ENCODE measurements at regions not wholly inside any gene's neighbourhood (a gene's known extent, or its start where the extent isn't known, plus 50 kb on each side); places are given as distances from the start of the nearest gene placed in this dataset.
A peak's percentile ranks its signal among the peaks of the same experiment; 100 is the strongest.
"Not testable (repeated sequence)": the region's sequence is repeated elsewhere in the genome, so short reads cannot be mapped to it uniquely, and the experiment has no call there.

DNA sequence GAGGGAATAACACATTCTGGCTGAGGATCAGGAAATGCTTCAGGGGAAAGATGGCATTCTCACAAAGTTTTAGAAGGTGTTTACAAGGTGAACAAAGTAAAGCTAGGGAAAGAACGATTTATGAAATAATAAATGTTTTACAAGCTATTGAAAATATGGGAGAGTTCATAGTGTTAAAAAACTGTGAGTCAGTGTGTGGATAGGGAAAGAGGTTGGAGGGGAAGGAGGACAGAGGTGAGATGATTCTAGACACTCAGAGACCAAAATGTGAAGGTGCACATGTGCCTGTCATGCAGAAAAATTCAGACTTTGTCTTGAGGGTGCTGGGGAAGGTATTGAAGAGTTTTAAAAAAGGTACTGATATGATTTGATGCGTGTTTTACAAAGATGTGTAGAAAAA, 476.1 kb downstream of the TDRD3 start:
- no peak for DNase-seq

DNA sequence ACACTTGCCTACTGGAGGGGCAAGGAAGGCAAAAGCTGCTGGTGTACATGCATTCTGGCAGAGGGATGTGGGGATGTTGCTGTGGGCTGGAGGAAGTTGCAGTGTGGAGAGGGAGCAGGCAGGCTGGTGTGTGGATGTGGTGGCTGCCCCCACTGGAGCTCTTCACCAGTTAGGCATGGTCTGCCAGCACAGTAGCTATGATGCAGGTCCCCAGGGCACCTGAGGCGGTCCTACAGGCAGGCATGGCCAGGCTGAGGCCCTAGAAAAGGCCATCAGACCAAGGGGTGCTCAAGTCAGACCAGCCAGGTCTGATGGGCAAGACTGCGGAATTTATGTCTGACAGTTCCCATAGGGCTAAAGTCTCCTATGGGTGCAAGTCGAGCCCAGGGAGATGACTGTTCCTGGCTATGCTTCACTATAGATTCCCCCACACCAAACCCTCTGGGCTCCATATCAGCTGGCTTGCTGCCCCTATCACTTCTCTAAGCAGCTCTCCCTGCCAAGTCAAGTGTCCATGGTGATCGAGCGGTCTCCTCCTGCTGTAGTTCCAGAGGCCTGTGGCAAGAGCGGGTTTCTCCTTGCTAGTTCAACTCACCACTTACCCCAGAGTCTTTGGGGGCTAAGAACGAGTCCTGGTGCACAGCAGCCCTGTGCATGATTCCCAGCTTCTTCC, 473.1 kb downstream of the TDRD3 start:
- no peak for DNase-seq

DNA sequence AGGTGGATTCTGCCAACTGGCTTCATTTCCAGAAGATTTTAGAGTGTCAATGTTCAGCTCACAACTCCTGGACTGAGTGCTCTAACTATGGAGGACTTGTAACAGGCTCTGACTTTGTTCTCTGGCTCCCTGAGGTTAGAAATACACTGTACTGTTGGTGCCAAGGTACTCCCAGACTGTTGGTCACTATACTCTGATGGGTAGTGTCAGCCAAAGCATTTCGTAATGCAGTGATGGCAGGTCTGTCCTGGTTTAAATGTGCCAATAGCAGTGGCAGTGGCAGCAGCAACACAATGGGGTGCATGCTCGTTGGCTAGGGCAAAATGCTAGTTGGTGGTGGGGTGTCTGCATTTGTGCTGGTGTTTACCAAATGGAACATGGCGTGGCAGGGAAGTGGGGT, 472.2 kb downstream of the TDRD3 start:
- DNase-seq, result no peak

DNA sequence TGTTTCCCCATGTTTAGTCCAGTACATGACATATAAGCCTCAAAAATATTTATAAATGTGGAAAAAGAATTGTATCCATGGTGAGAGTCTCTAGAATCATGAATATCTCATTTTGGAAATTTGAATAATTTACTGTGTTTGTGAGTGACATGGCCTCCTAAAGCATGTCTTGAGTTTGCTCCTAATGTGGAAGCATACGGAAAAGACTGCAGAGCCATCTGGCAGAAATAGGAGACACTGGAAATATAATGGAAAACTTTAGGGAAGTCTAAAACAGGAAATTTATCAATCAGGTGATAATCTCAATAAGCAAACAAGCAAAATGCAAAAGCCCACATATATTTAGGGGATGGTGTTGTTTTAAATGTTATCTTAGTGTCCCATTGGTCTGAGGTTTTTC, 465.0 kb downstream of the TDRD3 start:
- DNase-seq, result no peak

DNA sequence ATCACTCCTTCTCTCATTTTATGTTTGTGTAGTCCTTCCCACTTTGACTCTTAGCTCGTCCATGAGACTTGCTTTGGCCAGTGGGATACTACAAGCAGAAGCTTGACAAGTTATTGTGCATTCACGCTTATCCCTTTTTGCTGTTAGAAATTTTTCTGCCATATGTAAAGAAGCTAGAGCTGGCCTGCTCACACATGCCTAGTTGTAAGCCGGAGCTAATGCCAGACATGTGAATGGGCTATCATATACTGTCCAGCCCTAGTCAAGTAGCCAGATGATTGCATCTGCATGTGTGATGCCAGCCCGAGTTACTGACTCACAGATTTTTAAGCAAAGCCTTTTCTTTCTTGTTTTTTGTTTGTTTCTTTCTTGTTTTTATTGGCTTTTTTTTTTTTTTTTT, 460.7 kb downstream of the TDRD3 start:
- no peak for DNase-seq

DNA sequence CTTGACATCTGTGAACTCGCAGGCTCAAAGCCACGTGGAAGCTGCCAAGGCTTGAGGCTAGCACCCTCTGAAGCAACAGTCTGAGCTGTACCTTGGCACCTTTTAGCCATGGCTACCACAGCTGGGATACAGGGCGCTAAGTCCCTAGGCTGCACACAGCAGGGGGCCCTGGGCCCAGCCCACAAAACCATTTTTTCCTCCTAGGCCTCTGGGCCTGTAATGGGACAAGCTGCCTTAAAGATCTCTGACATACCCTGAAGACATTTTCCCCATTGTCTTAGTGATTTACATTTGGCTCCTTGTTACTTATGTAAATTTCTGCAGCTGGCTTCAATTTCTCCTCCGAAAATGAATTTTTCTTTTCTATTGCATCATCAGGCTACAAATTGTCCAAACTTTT, 455.9 kb downstream of the TDRD3 start:
- no peak for DNase-seq

DNA sequence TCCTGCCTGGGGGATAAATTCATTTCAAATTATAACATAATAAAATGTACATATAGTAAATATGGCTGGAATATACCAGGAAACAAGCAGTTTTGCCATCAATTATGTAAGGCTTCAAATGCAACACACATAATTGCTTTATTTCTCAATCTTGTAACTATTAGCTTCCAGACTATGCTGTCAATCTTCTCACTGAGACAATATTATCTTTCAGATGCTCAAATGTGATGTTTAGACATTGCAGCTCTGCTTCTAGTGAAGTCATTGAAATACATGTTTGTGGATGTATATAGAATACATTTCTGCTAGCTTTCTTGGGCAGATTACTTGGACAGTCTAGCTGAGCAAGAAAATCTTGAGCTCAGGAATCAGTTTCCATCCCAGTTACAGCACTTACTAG, 454.4 kb downstream of the TDRD3 start:
- DNase-seq, result no peak

DNA sequence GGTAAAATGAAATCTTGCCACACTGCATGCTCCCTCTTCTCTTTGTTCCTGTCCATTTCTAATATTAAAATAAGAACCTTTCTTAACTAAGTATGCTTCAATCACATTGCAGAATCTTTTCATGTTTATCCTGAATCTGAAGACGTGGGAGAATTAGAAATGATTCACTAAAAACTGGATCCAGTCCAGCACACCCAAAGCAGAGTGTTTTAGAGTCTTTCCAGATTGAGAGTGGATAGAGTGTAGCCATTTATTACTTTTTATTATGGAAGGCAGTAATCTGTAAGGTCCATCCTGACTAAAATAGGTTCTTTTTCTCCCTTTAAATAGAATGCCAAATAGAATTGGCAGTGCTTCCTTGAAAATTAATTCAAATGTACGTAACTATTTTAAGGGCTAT, 453.5 kb downstream of the TDRD3 start:
- DNase-seq, result no peak

DNA sequence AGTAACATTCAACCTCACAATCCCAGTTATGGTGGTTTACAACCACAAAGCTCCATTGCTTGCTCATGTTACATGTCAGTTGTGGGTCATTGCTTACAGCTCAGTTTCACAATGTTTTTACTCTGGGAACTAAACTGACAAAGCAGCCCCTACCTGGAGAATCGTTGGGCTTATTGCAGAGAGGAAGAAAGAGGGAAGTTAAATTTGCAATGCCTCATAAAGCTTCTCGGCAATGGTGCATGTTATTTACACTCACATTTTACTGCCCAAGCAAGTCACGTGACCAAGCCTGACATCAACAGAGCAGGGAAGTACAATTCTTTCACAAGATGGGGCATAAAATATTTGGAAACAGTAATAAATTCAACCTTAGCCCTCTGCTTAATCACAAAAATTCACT, 441.6 kb downstream of the TDRD3 start:
- peak; percentile 31 to 33 for DNase-seq

DNA sequence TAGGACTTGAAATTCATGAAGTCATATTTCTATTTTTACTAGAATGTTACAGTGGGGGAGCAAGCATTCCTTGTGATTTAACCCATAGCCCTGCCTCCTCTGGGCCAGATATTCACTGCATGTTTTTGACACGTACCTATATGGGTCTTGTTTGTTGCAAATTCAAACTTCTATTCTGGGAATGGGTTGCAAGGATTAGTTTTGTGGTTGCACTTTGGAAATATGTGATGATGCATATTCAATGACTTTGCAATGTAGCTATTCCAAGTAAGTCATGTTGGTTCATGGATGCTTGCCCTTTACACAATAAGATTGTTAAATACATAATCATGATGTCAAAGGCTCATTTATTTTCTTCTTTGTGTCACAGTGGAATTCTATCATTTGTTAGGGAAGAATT, 440.8 kb downstream of the TDRD3 start:
- no peak for DNase-seq

DNA sequence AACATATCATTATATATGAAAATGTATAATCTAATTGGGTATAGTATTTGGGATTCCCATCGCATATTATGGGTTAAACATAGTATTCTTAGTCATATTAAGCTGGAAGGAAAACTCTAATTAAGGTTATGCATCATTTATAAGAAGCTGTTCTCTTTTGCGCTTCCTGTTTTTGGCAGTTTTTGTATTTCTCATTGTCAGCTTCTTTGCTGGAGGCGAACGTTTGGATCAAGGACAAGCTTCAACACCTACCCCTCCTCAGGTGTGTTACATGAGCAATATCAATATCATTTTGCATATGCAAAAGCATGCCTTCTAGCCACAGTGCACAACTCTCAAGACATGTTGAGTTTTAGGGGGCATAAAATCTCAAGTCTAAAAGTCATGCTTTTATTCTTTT, 439.8 kb downstream of the TDRD3 start:
- DNase-seq, result no peak

DNA sequence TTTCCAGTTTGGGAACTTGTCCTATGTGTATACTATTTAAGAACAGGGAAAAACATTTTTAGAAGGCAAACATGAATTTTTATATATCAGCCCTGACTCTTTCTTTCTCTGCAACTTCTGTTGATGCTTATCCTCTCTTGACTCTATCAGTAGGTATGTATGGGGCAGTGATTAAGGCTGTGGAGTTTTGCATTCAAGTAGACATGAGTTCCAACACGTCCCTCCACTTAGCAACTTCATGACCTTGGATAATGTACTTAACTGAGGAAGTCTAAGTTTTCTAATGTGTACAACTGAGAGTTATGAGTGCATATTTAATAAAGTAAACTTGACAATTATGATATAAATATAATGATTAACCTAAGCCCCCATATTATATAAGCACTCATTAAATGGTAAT, 414.6 kb downstream of the TDRD3 start:
- no peak for DNase-seq

DNA sequence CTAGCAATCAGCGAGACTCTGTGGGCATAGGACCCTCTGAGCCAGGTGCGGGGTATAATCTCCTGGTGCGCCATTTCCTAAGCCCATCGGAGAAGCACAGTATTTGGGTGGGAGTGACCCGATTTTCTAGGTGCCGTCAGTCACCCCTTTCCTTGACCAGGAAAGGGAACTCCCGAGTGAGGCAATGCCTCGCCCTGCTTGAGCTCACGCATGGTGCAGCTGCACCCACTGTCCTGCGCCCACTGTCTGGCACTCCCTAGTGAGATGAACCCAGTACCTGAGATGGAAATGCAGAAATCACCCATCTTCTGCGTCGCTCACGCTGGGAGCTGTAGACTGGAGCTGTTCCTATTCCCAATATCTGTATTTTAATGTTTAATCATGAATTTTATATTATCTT, 408.6 kb downstream of the TDRD3 start:
- DNase-seq, result not testable (repeated sequence)

DNA sequence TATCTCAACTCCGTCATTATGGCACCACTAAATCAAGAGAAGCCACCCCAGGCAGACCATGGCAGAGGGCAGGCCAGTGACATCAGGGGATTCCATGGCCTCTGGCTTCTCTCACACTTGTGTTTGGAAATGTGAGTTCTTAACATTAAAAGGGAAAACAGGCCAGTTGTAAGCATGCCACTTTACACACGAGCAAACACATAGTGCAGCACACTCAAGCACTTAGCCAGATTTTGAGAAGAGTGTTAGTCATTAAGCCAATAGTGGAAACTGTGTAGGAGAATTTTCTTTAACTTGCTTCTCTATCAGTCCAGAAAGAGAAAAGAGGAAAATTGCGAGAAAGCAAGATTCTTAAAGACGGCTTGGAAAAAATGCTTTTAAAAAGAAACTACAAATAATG, 401.5 kb downstream of the TDRD3 start:
- no peak for DNase-seq

DNA sequence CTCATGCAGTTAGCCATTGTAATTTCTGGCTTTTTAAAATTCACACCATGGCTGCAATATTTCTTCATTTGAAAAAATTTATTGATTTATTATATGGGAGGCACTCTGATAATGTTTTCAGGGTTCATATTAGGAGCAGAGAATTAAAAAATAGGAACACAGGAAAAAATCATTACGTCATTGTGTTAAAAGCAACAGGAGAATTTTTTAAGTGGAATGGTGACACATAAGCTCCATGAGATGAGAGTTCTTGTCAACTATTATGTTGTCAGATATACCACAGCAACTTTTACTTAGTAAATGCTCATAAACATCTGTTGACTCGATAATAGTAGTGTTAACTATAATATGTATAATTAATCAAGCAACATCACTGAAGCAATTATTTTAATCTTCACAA, 400.1 kb downstream of the TDRD3 start:
- DNase-seq, result no peak

DNA sequence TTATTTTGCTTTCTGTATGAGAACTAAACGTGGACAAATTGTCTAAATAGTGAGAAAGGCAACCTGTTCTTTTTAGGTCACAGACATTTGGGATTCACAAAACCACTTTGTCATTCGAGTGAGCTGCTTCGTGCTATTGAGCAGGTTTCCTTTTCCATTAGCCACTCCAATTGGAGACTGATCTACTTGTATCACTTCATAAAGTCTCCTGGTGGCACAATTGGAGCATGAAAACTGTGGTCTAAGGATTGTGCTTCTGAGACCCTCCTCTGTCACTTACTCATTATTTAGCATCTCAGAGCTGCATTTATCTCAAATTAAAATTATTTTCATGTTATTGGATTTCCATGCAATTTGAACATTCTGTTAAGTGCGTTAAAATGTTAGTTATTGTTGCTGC, 397.7 kb downstream of the TDRD3 start:
- no peak for DNase-seq

DNA sequence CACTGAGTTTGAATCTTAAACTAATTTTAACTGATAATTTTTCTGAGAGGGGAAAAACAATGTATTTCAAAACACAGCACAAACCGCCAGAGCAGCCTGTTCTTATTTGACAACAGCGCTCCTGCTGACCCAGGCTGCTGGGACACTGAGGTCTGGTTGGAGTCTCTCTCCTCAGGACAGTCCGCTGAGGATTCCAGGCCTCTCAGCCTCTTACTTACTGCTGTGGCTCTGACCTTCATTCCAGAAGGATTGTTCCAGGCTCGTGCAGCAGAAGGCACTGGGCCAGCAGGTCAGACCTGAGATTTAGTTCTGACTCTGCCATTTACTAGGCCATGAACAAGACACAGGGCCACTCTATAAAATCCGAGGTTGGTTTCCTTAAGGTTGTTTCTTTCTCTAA, 393.6 kb downstream of the TDRD3 start:
- DNase-seq, result no peak

DNA sequence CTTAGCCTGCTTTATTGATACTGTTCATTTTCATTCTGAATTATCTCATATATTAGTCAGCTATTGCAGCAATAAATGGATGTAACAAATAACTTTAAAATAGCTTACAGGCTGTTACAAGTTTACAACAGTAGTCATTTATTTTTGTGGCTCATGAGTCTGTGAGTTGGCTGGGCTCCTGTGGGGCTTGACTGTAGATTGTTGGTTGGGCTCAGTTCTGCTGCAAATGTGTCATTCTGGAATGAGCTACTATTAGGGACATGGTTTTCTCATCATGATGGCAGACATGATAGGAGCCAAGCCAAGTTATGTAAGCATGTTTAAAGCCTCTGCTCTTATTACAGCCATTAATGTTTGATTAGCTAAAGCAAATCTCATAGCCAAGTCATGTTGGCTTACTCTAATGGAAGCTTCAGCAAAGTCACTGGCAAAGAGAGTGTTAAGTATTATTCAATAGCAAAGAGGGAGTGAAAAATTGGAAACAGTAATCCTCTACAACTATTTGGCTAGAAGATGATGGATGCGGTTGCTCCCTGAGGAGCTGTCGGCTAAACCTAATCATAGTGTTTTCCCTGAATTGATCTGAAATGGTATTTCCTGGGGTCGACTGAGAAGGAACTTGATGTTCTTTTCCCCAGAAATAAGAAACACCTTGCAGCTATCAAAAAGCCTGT, 391.3 kb downstream of the TDRD3 start:
- DNase-seq, result no peak

DNA sequence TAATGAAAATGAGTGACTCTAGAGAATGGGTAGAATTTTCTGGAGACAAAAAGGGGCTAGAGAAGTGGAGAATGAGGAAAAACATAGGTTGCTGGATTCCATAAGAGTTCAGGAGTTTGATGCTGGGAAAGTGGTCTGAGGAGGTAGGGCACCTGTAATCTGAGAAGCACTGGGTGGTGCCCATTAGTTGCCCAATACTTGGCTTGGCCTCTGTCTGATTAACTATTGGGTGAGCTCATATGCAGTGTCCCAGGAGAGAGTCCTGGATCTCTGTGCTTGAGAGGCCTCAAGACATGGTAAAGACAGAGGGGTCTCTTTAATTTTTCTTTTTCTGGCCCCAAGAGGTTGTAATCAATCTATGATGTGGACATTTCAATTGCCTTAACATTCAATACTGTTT, 390.1 kb downstream of the TDRD3 start:
- DNase-seq, result no peak

DNA sequence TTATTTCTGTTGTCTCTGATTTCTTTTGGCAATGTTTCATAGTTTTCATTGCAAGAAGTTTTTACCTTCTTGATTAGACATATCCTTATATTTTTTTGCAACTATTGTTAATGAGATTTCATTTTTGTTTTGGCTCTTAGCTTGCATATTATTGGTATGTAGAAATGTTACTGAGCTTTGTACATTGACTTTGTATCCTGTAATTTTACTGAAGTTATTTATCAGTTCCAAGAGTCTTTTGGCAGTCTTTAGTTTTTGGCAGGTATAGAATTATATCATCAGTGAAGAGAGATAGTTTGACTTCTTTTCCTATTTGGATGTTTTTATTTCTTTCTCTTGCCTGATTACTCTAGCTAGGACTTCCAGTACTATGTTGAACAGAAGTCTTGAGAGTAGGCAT, 375.7 kb downstream of the TDRD3 start:
- DNase-seq, result no peak

DNA sequence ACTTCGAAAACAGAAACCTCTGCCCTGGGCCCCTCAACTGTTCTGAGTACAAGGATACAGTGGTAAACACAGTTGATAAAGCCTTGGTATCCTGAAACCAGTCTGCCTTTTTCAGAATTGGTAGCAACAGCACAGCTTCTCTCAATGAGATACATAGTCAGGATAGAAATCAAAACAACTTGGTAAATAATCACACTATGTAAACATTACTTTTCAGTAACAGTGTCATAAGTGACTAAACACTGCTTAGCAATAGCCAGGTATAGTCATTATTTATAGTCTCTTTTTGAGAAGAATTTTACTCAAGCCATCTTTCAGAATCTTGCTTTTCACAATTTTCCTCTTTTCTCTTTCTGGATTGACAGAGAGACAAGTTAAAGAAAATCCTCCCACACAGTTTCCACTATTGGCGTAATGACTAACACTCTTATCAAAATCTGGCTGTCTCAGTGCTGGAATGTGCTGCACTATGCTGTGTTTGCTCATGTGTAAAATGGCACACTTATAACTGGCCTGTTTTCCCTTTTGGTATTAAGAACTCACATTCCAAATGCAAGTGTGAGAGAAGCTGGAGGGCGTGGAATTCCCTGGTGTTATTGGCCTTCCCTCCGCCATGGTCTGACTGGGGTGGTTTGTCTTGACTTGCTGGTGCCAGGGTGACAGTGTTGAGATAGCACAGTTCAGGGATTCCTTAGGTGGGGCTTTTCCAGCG, 368.8 kb downstream of the TDRD3 start:
- DNase-seq, result no peak

DNA sequence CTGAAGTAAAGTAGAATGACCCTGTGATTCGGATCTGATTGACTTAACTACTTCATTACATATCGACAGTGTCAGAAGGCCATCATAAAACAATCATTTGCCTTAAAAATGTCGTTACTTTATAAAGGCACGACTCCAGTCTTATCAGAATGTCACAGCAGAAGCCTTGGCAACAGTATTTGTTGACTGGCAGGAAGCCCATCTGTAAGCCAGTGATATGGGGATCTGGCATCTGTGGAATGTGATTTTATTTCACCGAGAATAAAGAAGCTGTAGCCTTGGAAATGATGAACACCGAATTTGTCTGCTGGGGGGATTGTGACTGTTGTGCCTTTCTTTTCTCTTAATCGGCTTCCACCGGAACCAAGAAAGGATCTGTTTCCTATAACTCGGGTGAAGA, 362.5 kb downstream of the TDRD3 start:
- DNase-seq, result no peak

DNA sequence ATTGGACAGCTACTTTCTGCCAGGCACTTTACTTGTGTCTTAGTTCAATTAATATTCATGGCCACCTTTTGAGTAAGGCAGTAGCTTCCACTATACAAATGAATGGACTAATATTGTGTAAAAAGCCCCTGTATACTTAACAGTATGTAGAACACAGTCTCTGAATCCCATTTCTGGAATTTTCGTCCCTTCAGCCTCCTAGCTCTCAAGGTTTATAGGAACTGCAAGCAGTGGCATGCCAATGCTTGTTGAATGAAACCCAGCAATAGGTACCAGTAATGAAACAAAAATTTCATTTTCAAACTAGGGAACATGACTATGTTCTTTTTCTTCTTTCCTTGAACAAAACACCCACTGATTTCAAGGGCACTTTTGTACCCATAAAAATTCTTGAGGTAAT, 361.6 kb downstream of the TDRD3 start:
- DNase-seq, result no peak

DNA sequence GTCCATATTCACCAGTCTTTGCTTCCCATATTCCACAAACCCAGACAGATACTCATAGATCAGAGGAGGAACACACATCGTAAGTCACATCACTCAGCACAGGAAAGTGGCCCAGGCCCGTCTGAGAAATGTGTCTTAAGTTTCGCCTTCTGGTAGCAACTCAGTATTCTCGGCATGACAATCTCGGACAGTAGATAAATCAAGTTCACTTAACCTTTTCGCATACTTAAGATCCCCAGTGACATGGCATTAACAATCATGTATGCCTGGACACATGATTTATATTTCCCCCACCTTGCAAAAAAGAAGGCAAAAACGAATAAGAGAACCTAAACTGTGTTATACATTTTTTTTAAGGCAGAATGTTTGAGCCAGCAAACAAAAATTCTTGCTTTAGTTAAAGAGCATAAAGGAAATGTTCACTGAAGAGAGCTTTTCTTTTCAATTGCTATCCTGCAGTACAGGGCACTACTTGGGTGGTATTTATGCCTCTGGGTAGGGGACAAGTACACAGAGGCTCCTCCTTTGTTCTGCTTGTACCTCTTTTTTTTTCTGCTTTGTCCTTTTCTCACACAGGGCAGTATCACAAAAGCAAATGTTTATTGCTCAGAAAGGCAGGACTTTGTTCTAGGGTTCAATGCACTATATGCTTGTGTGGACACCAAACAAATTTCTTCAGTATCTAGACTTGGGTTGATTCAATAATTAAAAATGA, 360.6 kb downstream of the TDRD3 start:
- DNase-seq, result no peak

Measured in AML-193 (cell line).